Muscle of leg (tissue), 3 donors: ENCODE measurements at regions not wholly inside any gene's neighbourhood (a gene's known extent, or its start where the extent isn't known, plus 50 kb on each side); places are given as distances from the start of the nearest gene placed in this dataset.
"Not testable (repeated sequence)": the region's sequence is repeated elsewhere in the genome, so short reads cannot be mapped to it uniquely, and the experiment has no call there.

Experiments used
- DNase-seq: peaks from one replicate; pipeline ENCODE4 v3.0.0; 2013
- H3K27ac ChIP-seq: one replicate; pipeline ENCODE4 v1.5.1; 2013; ENCODE audit warnings: mild to moderate bottlenecking, low read length, control low read depth
- H3K27me3 ChIP-seq: one replicate; pipeline ENCODE4 v1.6.1; 2013; ENCODE audit warnings: low read length; ENCODE audit not compliant: control insufficient read depth, insufficient read depth
- H3K36me3 ChIP-seq: one replicate; pipeline ENCODE4 v1.6.1; 2013; ENCODE audit warnings: low read length; ENCODE audit not compliant: control insufficient read depth, insufficient read depth
- H3K4me1 ChIP-seq: one replicate; pipeline ENCODE4 v1.6.1; 2013; ENCODE audit warnings: low read length; ENCODE audit not compliant: control insufficient read depth, insufficient read depth
- H3K4me3 ChIP-seq: one replicate; pipeline ENCODE4 v1.5.1; 2013; ENCODE audit warnings: low read length, control low read depth
- H3K9me3 ChIP-seq: replicated peaks from 2 replicates; pipeline ENCODE4 v1.6.1; 2013; ENCODE audit warnings: low read depth, low read length; ENCODE audit not compliant: control insufficient read depth
- WGBS: methylation state at CpG from one replicate; pipeline ENCODE4 v1.1.5; 2013; ENCODE audit warnings: missing lambda C conversion rate; ENCODE audit not compliant: insufficient coverage; 5-methylcytosine and 5-hydroxymethylcytosine counted together

- H3K9me3 ChIP-seq, H3K4me1 ChIP-seq, DNase-seq, H3K27me3 ChIP-seq, H3K36me3 ChIP-seq, H3K4me3 ChIP-seq, H3K27ac ChIP-seq: not testable (repeated sequence)
These were observed 230.5 kb upstream of the TARS1 start for GRCh38 chr5:33210221-33210620.

GRCh38 chr5:33210978-33211377, 229.8 kb upstream of the TARS1 start:
- Histone ChIP-seq H3K4me3 (no peak overlapping the region), H3K36me3 (no peaks in the 10 kb centered on the region), H3K4me1 (peaks cover 2% of the 10 kb centered on the region), H3K27ac (no peak overlapping the region), H3K9me3 (no peaks in the 10 kb centered on the region), H3K27me3 (no peaks in the 10 kb centered on the region)
- no peak for DNase-seq
- WGBS, result 100% methylated on average over 1 of the region's 5 CpGs

GRCh38 chr5:33212439-33212838, 228.3 kb upstream of the TARS1 start:
- DNase-seq, result no peak
- H3K4me3 ChIP-seq, result no peak overlapping the region
- WGBS, result no CpG with 5 or more reads among the region's 1 CpG
- H3K36me3 ChIP-seq, result no peaks in the 10 kb centered on the region
- no peaks in the 10 kb centered on the region for H3K27me3 ChIP-seq
- peaks cover 2% of the 10 kb centered on the region for H3K4me1 ChIP-seq
- no peaks in the 10 kb centered on the region for H3K9me3 ChIP-seq
- H3K27ac ChIP-seq, result no peak overlapping the region

- 17% methylated on average over 1 of the region's 2 CpGs for WGBS
- Histone ChIP-seq H3K27me3 (no peaks in the 10 kb centered on the region), H3K36me3 (no peaks in the 10 kb centered on the region), H3K4me1 (peaks cover 2% of the 10 kb centered on the region), H3K27ac (no peak overlapping the region), H3K4me3 (no peak overlapping the region), H3K9me3 (no peaks in the 10 kb centered on the region)
- peak; percentile 20 for DNase-seq
These were observed 227.9 kb upstream of the TARS1 start for GRCh38 chr5:33212900-33213299.

GRCh38 chr5:33223563-33224284, 217.0 kb upstream of the TARS1 start:
- peak; percentile 81 for DNase-seq
- H3K27ac ChIP-seq, result peak overlapping the region; percentile 9
- no peaks in the 10 kb centered on the region for H3K9me3 ChIP-seq
- peaks cover 4% of the 10 kb centered on the region for H3K4me1 ChIP-seq
- 80% methylated on average over 1 of the region's 3 CpGs for WGBS
- no peak overlapping the region for H3K4me3 ChIP-seq
- H3K27me3 ChIP-seq, result no peaks in the 10 kb centered on the region
- no peaks in the 10 kb centered on the region for H3K36me3 ChIP-seq

- H3K27ac ChIP-seq, result no peak overlapping the region
- H3K36me3 ChIP-seq, result no peaks in the 10 kb centered on the region
- H3K4me3 ChIP-seq, result no peak overlapping the region
- DNase-seq, result peak; percentile 33
- no CpG with 5 or more reads among the region's 4 CpGs for WGBS
- H3K27me3 ChIP-seq, result no peaks in the 10 kb centered on the region
- H3K4me1 ChIP-seq, result peaks cover 6% of the 10 kb centered on the region
- no peaks in the 10 kb centered on the region for H3K9me3 ChIP-seq
These were observed 216.3 kb upstream of the TARS1 start for GRCh38 chr5:33224285-33224961.

- no peaks in the 10 kb centered on the region for H3K9me3 ChIP-seq
- no peaks in the 10 kb centered on the region for H3K27me3 ChIP-seq
- DNase-seq, result no peak
- peaks cover 6% of the 10 kb centered on the region for H3K4me1 ChIP-seq
- no peak overlapping the region for H3K27ac ChIP-seq
- no peaks in the 10 kb centered on the region for H3K36me3 ChIP-seq
- H3K4me3 ChIP-seq, result no peak overlapping the region
These were observed 213.5 kb upstream of the TARS1 start for GRCh38 chr5:33227247-33227646.

- Histone ChIP-seq H3K36me3 (no peaks in the 10 kb centered on the region), H3K27ac (no peak overlapping the region), H3K9me3 (no peaks in the 10 kb centered on the region), H3K4me1 (peaks cover 6% of the 10 kb centered on the region), H3K27me3 (no peaks in the 10 kb centered on the region), H3K4me3 (no peak overlapping the region)
- WGBS, result 83% methylated on average over 1 of the region's 2 CpGs
- DNase-seq, result no peak
These were observed 213.0 kb upstream of the TARS1 start for GRCh38 chr5:33227746-33228145.

- no peak for DNase-seq
- Histone ChIP-seq H3K4me1 (peaks cover 6% of the 10 kb centered on the region), H3K36me3 (no peaks in the 10 kb centered on the region), H3K27me3 (no peaks in the 10 kb centered on the region), H3K27ac (no peak overlapping the region), H3K9me3 (no peaks in the 10 kb centered on the region), H3K4me3 (no peak overlapping the region)
- WGBS, result no CpG with 5 or more reads among the region's 3 CpGs
These were observed 212.6 kb upstream of the TARS1 start for GRCh38 chr5:33228149-33228548.

- Histone ChIP-seq H3K4me1 (peaks cover 6% of the 10 kb centered on the region), H3K4me3 (no peak overlapping the region), H3K27ac (no peak overlapping the region), H3K27me3 (no peaks in the 10 kb centered on the region), H3K9me3 (no peaks in the 10 kb centered on the region), H3K36me3 (no peaks in the 10 kb centered on the region)
- 64% methylated on average over 5 of the region's 9 CpGs for WGBS
- peak; percentile 22 for DNase-seq
These were observed 211.5 kb upstream of the TARS1 start for GRCh38 chr5:33229216-33229615.
